ENCODE measurements at regions not wholly inside any gene's neighbourhood (a gene's known extent, or its start where the extent isn't known, plus 50 kb on each side); places are given as distances from the start of the nearest gene placed in this dataset.

DNA sequence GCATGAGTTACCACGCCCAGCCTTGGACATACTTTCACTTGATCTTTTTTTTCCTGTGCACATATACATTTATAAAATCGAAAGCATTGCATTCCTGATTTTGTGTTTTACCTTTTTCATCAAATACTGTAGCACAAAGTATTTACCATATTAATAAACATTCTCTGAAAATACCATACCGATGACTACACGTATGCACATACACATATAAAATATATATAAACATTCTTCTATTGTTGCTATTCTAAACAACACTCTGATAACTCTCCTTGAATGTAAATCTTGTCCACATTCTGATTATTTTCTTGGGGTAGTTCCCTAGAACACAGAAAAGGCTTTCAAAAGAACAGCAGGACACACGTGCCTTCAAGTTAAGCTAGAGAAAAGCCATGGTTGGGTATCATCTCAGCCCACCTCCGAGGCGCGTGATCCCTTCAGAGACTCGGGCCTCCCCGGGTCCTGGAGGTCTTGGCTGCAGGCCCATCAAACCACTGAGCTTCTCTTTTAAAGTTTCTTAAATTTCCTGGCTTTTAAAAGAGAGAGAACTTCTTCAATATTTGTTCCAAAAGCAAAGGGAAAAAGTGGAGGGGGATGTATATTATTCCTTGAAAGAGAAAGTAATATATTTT lies 198.1 kb downstream of the MYLK4 start:
- Histone ChIP-seq H3K4me3 (ENCODE audit: low read depth, low read length) (no peak overlapping the region), H3K27ac (ENCODE audit: low read depth, low read length) (no peak overlapping the region), H3K27me3 (ENCODE audit: control insufficient read depth, insufficient read depth, low read length) (no peaks in the 10 kb centered on the region), H3K36me3 (ENCODE audit: control insufficient read depth, insufficient read depth, low read length) (no peaks in the 10 kb centered on the region), H3K9ac (ENCODE audit: low read depth, low read length) (no peak overlapping the region), H3K9me3 (ENCODE audit: control insufficient read depth, insufficient read depth, low read length) (peaks cover 6% of the 10 kb centered on the region), H3K4me1 (ENCODE audit: control insufficient read depth, insufficient read depth, low read length) (no peaks in the 10 kb centered on the region)

DNA sequence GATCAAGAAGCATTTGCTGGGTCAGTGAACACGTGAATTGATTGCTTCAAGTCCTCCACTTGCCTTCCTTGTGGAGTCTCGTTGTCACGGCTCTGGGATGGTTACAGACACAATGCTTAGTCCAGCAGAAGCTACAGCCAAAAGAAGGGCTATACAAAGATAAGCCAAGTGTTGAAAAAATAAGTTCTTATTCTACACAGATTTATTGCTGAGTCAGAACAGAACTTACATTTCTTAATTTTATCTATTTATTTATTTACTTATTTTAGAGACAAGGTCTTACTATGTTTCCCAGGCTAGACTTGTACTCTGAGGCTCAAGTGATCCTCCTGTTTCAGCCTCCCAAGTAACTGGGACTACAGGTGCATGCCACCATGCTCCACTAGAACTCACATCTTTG lies 199.0 kb downstream of the MYLK4 start:
- no peaks in the 10 kb centered on the region for H3K4me1 ChIP-seq (ENCODE audit: control insufficient read depth, insufficient read depth, low read length)
- no peak overlapping the region for H3K27ac ChIP-seq (ENCODE audit: low read depth, low read length)
- no peaks in the 10 kb centered on the region for H3K36me3 ChIP-seq (ENCODE audit: control insufficient read depth, insufficient read depth, low read length)
- no peak overlapping the region for H3K9ac ChIP-seq (ENCODE audit: low read depth, low read length)
- H3K9me3 ChIP-seq (ENCODE audit: control insufficient read depth, insufficient read depth, low read length): peaks cover 6% of the 10 kb centered on the region
- no peaks in the 10 kb centered on the region for H3K27me3 ChIP-seq (ENCODE audit: control insufficient read depth, insufficient read depth, low read length)
- H3K4me3 ChIP-seq (ENCODE audit: low read depth, low read length): no peak overlapping the region

DNA sequence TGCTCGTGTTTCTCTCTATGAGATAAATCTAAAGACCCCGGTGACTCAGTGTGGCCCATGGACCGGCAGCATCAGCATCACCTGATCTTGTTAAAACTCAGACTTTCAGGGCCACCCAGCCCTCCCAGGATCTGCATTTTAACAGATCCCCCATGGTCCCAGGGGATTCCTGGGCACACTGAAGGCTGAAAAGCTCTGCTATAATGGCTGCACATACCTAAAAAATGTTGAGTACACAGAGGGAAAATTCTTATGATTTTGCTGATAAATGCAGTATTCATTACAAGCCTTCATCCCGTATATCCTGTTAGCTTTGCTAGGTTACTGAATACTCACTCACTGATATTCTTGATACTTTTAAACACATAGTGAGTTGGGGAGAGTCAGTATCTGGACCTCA lies 200.5 kb downstream of the MYLK4 start:
- H3K27me3 ChIP-seq (ENCODE audit: control insufficient read depth, insufficient read depth, low read length): no peaks in the 10 kb centered on the region
- H3K4me3 ChIP-seq (ENCODE audit: low read depth, low read length): no peak overlapping the region
- H3K9ac ChIP-seq (ENCODE audit: low read depth, low read length): no peak overlapping the region
- H3K27ac ChIP-seq (ENCODE audit: low read depth, low read length): no peak overlapping the region
- H3K36me3 ChIP-seq (ENCODE audit: control insufficient read depth, insufficient read depth, low read length): no peaks in the 10 kb centered on the region
- H3K9me3 ChIP-seq (ENCODE audit: control insufficient read depth, insufficient read depth, low read length): peaks cover 6% of the 10 kb centered on the region
- no peaks in the 10 kb centered on the region for H3K4me1 ChIP-seq (ENCODE audit: control insufficient read depth, insufficient read depth, low read length)

DNA sequence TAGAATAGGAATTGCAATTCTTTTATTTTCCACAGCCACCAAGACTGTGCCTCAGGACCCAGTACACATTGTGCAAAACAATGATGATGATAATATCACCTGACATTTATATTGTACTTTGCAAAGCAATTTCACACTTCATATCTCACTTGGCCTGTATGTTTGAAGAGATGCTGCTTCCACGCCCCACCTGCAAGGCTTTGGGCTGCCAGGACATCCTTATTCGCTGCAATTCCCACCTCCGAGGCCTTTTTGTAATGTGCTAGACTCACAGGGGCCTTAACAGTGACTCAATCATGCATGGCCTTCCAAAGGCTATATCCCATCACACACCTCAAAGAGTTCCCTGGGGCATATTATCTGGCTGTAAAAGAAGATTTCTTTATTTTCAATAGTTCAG lies 200.9 kb downstream of the MYLK4 start:
- Histone ChIP-seq H3K27ac (ENCODE audit: low read depth, low read length) (no peak overlapping the region), H3K9ac (ENCODE audit: low read depth, low read length) (no peak overlapping the region), H3K27me3 (ENCODE audit: control insufficient read depth, insufficient read depth, low read length) (no peaks in the 10 kb centered on the region), H3K4me3 (ENCODE audit: low read depth, low read length) (no peak overlapping the region), H3K9me3 (ENCODE audit: control insufficient read depth, insufficient read depth, low read length) (peaks cover 6% of the 10 kb centered on the region), H3K36me3 (ENCODE audit: control insufficient read depth, insufficient read depth, low read length) (no peaks in the 10 kb centered on the region), H3K4me1 (ENCODE audit: control insufficient read depth, insufficient read depth, low read length) (no peaks in the 10 kb centered on the region)

DNA sequence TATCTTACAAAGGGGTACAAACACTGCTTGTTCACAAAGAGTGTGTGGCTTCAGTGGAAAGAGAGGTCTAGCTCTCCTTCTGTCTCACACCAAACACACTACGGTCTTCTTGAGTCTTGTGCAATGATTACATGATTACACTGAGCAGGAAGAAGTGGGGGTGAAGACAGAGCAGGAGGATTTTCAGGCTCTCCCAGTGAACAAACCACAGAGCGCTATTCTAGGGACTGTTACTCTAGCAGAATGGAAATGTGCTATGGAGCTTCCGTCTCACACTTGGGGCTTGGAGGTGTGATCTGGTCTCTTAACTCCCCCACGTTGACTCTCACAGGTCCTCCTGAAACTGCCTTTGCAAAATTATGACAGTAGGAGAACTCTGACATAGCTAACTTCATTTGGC lies 203.4 kb downstream of the MYLK4 start:
- Histone ChIP-seq H3K4me1 (ENCODE audit: control insufficient read depth, insufficient read depth, low read length) (no peaks in the 10 kb centered on the region), H3K9ac (ENCODE audit: low read depth, low read length) (no peak overlapping the region), H3K27me3 (ENCODE audit: control insufficient read depth, insufficient read depth, low read length) (no peaks in the 10 kb centered on the region), H3K4me3 (ENCODE audit: low read depth, low read length) (no peak overlapping the region), H3K9me3 (ENCODE audit: control insufficient read depth, insufficient read depth, low read length) (peaks cover 6% of the 10 kb centered on the region), H3K27ac (ENCODE audit: low read depth, low read length) (no peak overlapping the region), H3K36me3 (ENCODE audit: control insufficient read depth, insufficient read depth, low read length) (no peaks in the 10 kb centered on the region)

DNA sequence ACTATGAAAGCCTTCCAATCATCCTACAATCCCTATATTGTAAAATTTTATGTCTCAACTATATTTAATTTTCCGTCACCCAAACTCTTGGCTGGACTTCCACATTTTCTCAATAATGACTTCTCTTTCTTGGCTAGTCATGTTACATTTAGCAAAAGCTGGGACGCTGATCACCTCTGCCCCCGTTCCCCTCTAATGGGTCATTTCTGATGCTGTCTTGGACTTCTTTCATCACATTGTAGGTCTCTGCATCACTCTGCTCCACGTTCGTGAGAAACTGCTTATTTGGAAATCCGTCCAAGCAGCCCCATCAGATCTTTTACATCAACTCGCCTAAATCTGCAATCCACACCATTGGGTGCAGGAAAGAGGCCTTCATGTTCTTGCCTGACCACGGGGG lies 203.8 kb downstream of the MYLK4 start:
- H3K4me1 ChIP-seq (ENCODE audit: control insufficient read depth, insufficient read depth, low read length): no peaks in the 10 kb centered on the region

DNA sequence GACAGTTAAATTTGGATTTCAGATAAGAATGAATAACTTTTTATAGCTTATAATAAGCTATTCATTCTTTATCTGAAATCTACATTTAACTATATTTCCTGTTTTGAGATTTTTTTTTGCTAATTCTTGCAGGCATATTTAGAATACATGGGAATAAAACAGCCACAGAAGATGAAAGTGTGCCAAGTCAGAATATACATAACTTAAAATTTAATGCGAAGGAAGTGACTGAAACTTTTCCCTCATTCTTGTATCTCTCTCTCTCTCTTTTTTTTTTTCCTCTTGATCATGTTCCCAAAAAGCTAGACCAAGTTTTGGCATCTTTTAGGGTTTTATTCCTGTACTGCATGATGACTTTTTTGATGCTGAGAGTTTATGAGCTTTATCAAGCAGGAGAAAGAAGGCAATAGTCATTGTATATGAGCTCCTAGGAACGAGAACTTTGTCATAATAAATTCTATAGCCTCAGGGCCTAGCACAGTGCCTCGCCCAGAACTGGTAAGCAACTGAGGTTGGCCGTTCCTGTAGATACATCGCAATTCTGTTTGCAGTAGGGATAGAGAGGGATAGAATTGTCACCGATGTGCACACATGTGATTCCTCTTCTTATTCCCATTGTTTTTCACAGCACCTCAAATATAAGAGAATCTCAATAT lies 205.2 kb downstream of the MYLK4 start:
- H3K4me3 ChIP-seq (ENCODE audit: low read depth, low read length): no peak overlapping the region
- no peak overlapping the region for H3K9ac ChIP-seq (ENCODE audit: low read depth, low read length)
- H3K27me3 ChIP-seq (ENCODE audit: control insufficient read depth, insufficient read depth, low read length): no peaks in the 10 kb centered on the region
- no peak overlapping the region for H3K27ac ChIP-seq (ENCODE audit: low read depth, low read length)
- H3K36me3 ChIP-seq (ENCODE audit: control insufficient read depth, insufficient read depth, low read length): no peaks in the 10 kb centered on the region
- no peaks in the 10 kb centered on the region for H3K4me1 ChIP-seq (ENCODE audit: control insufficient read depth, insufficient read depth, low read length)
- peaks cover 6% of the 10 kb centered on the region for H3K9me3 ChIP-seq (ENCODE audit: control insufficient read depth, insufficient read depth, low read length)

More for the DNA sequence above, 203.8 kb downstream of the MYLK4 start:
- peaks cover 6% of the 10 kb centered on the region for H3K9me3 ChIP-seq (ENCODE audit: control insufficient read depth, insufficient read depth, low read length)
- H3K27ac ChIP-seq (ENCODE audit: low read depth, low read length): no peak overlapping the region
- no peaks in the 10 kb centered on the region for H3K27me3 ChIP-seq (ENCODE audit: control insufficient read depth, insufficient read depth, low read length)
- H3K36me3 ChIP-seq (ENCODE audit: control insufficient read depth, insufficient read depth, low read length): no peaks in the 10 kb centered on the region
- no peak overlapping the region for H3K4me3 ChIP-seq (ENCODE audit: low read depth, low read length)
- no peak overlapping the region for H3K9ac ChIP-seq (ENCODE audit: low read depth, low read length)

DNA sequence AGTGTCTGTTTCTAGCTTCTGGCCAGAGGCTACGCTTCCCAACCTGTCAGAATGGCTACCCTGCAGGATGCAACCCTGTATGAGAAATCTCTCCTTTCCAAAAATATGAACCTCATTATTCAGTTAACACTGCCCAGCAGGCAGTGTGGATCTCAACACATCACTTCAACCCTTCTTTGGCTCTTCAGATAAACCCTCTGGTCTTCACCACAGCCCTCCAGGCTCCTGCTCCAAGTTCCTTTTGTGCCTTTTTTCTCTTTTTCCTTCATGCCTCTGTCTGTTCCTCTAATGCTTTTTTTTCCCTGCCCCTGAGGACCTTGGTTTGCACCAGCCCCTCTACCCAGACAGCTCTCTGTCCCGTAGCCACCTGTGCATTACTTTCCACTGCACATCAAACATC lies 207.4 kb downstream of the MYLK4 start:
- no peaks in the 10 kb centered on the region for H3K4me1 ChIP-seq (ENCODE audit: control insufficient read depth, insufficient read depth, low read length)
- no peak overlapping the region for H3K27ac ChIP-seq (ENCODE audit: low read depth, low read length)
- H3K36me3 ChIP-seq (ENCODE audit: control insufficient read depth, insufficient read depth, low read length): no peaks in the 10 kb centered on the region
- H3K4me3 ChIP-seq (ENCODE audit: low read depth, low read length): no peak overlapping the region
- peaks cover 3% of the 10 kb centered on the region for H3K9me3 ChIP-seq (ENCODE audit: control insufficient read depth, insufficient read depth, low read length)
- H3K9ac ChIP-seq (ENCODE audit: low read depth, low read length): no peak overlapping the region
- no peaks in the 10 kb centered on the region for H3K27me3 ChIP-seq (ENCODE audit: control insufficient read depth, insufficient read depth, low read length)

DNA sequence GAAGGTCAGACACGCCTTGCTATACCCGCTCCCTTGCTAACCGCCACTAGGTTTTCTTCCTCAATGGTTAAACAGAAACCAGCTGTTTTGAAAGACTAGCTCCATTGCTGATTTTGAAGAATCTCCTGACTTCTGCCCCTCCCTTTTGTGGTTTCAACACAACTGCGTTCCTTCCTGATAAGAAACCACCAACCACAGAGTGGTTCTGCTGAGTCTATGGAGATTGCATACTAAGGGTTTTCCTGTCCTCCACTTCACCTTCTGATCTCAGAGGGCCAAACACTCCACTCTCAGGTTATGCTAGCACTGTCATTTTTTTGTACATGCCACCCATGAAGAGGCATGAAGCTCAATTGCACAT lies 207.9 kb downstream of the MYLK4 start:
- Histone ChIP-seq H3K27me3 (ENCODE audit: control insufficient read depth, insufficient read depth, low read length) (no peaks in the 10 kb centered on the region), H3K9me3 (ENCODE audit: control insufficient read depth, insufficient read depth, low read length) (no peaks in the 10 kb centered on the region), H3K4me1 (ENCODE audit: control insufficient read depth, insufficient read depth, low read length) (no peaks in the 10 kb centered on the region), H3K9ac (ENCODE audit: low read depth, low read length) (no peak overlapping the region), H3K4me3 (ENCODE audit: low read depth, low read length) (no peak overlapping the region), H3K27ac (ENCODE audit: low read depth, low read length) (no peak overlapping the region), H3K36me3 (ENCODE audit: control insufficient read depth, insufficient read depth, low read length) (no peaks in the 10 kb centered on the region)

DNA sequence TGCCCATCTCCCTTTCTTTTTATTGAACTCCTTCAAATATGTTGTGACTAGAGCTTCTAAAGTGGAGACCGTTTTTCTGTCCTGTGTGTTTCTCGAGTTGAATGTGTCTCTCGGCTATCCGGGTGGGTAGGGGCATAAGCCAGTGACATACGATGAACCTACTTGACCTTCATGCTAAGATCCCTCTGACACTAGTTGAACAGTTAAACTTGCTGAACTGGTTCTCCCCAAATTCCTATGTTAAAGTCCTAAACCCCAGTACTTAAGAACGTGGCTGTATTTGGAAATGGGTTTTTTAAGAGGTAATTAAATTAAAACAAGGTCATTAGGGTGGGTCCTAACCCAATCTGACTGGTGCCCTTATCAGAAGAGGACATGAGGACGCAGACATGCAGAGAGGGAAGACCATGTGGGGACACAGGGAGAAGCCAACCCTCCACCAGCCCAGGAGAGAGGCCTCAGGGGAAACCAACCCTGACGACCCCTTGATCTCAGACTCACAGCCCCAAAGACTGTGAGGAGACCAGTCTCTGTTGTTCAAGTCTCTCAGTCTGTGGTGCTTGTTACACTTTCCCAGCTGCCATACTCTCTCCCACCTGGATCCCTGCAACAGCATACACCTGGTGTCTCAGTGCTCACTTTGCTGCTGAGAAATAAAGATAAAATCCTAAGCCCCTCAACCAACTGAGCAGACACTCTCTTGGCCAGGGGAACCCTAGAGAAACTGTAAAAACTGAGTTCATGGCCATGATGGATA lies 208.4 kb downstream of the MYLK4 start:
- Histone ChIP-seq H3K27me3 (ENCODE audit: control insufficient read depth, insufficient read depth, low read length) (no peaks in the 10 kb centered on the region), H3K4me1 (ENCODE audit: control insufficient read depth, insufficient read depth, low read length) (no peaks in the 10 kb centered on the region), H3K36me3 (ENCODE audit: control insufficient read depth, insufficient read depth, low read length) (no peaks in the 10 kb centered on the region), H3K9ac (ENCODE audit: low read depth, low read length) (no peak overlapping the region), H3K27ac (ENCODE audit: low read depth, low read length) (no peak overlapping the region), H3K4me3 (ENCODE audit: low read depth, low read length) (no peak overlapping the region), H3K9me3 (ENCODE audit: control insufficient read depth, insufficient read depth, low read length) (no peaks in the 10 kb centered on the region)

DNA sequence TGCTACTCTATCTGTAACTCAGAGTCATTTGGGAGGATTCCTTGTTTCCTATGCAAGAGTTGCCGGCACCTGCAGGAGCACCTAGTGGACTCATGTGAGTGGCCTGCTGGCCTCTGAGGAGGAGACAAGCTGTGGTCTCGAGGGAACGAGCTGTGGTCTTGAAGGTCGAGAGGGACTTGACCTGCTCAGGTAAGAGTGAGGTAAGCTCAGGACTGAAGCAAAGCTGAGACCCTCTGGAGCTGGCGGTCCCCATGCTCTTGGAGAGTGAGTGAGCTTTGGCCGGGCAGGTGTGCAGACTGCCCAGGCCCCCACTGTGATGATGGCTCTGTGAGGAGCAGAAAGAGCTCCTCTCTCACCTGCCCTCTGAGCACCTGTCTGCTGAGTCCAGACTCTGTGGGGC lies 214.3 kb downstream of the MYLK4 start:
- Histone ChIP-seq H3K4me3 (ENCODE audit: low read depth, low read length) (no peak overlapping the region), H3K4me1 (ENCODE audit: control insufficient read depth, insufficient read depth, low read length) (no peaks in the 10 kb centered on the region), H3K36me3 (ENCODE audit: control insufficient read depth, insufficient read depth, low read length) (no peaks in the 10 kb centered on the region), H3K27me3 (ENCODE audit: control insufficient read depth, insufficient read depth, low read length) (no peaks in the 10 kb centered on the region), H3K9ac (ENCODE audit: low read depth, low read length) (no peak overlapping the region), H3K27ac (ENCODE audit: low read depth, low read length) (no peak overlapping the region), H3K9me3 (ENCODE audit: control insufficient read depth, insufficient read depth, low read length) (no peaks in the 10 kb centered on the region)

Measured in HUES48 (cell line).